GM21360 (cell line): ENCODE measurements at regions not wholly inside any gene's neighbourhood (a gene's known extent, or its start where the extent isn't known, plus 50 kb on each side); places are given as distances from the start of the nearest gene placed in this dataset.

ENCODE experiments used
- ATAC-seq: cut with Tn5 transposase; IDR thresholded peaks from one replicate; pipeline ENCODE4 v1.9.1; 2021; ENCODE audit warnings: mild to moderate bottlenecking, moderate library complexity; ENCODE audit not compliant: unreplicated experiment

- ATAC-seq = no peak
These were observed 208.2 kb downstream of the SEC61B start for GRCh38 chr9:99430301-99430700.

- ATAC-seq = no peak
These were observed 209.0 kb downstream of the SEC61B start for GRCh38 chr9:99431103-99431502.

- ATAC-seq = no peak
These were observed 210.0 kb downstream of the SEC61B start for GRCh38 chr9:99432075-99432474.

- no peak for ATAC-seq
These were observed 211.0 kb downstream of the SEC61B start for GRCh38 chr9:99433095-99433494.

GRCh38 chr9:99433555-99433954 lies 211.5 kb downstream of the SEC61B start:
- peak; percentile 99 for ATAC-seq

GRCh38 chr9:99436616-99437015 lies 214.5 kb downstream of the SEC61B start:
- no peak for ATAC-seq

- ATAC-seq = no peak
These were observed 215.1 kb downstream of the SEC61B start for GRCh38 chr9:99437145-99437544.

- ATAC-seq = no peak
These were observed 216.5 kb downstream of the SEC61B start for GRCh38 chr9:99438596-99438995.

- ATAC-seq = no peak
These were observed 219.7 kb downstream of the SEC61B start for GRCh38 chr9:99441829-99442228.

GRCh38 chr9:99445371-99445891 lies 223.3 kb downstream of the SEC61B start:
- no peak for ATAC-seq

GRCh38 chr9:99445920-99446319 lies 223.8 kb downstream of the SEC61B start:
- ATAC-seq = no peak

GRCh38 chr9:99447951-99448350 lies 225.9 kb downstream of the SEC61B start:
- no peak for ATAC-seq

- ATAC-seq = no peak
These were observed 227.6 kb downstream of the SEC61B start for GRCh38 chr9:99449726-99450125.

GRCh38 chr9:99451112-99451606 lies 229.1 kb downstream of the SEC61B start:
- ATAC-seq = no peak

- no peak for ATAC-seq
These were observed 235.3 kb downstream of the SEC61B start for GRCh38 chr9:99457406-99457805.

- no peak for ATAC-seq
These were observed 235.9 kb downstream of the SEC61B start for GRCh38 chr9:99457981-99458380.

- no peak for ATAC-seq
These were observed 237.8 kb downstream of the SEC61B start for GRCh38 chr9:99459919-99460318.

- no peak for ATAC-seq
These were observed 241.0 kb downstream of the SEC61B start for GRCh38 chr9:99463131-99463530.

- no peak for ATAC-seq
These were observed 242.5 kb downstream of the SEC61B start for GRCh38 chr9:99464568-99464967.

- ATAC-seq = no peak
These were observed 243.3 kb downstream of the SEC61B start for GRCh38 chr9:99465231-99465907.

- ATAC-seq = no peak
These were observed 244.0 kb downstream of the SEC61B start for GRCh38 chr9:99466104-99466503.

GRCh38 chr9:99466781-99467180 lies 244.7 kb downstream of the SEC61B start:
- ATAC-seq = no peak

- ATAC-seq = no peak
These were observed 249.0 kb downstream of the SEC61B start for GRCh38 chr9:99471033-99471432.
